ENCODE measurements at regions not wholly inside any gene's neighbourhood (a gene's known extent, or its start where the extent isn't known, plus 50 kb on each side); places are given as distances from the start of the nearest gene placed in this dataset.
A peak's percentile ranks its signal among the peaks of the same experiment; 100 is the strongest.

GRCh38 chr2:64348386-64349130, 105.4 kb upstream of the LGALSL start:
- Histone ChIP-seq H3K4me3 (replicated peaks in 1 of 4; ENCODE audit: control extremely low read depth in 1 of 4, insufficient read depth in 1 of 4, low read depth in 3 of 4, low read length in 4 of 4) (no peak overlapping the region), H3K27me3 (ENCODE audit: control insufficient read depth, insufficient read depth, low read length) (peaks cover 2% of the 10 kb centered on the region), H3K9ac (ENCODE audit: insufficient read depth, low read length) (no peak overlapping the region), H2AFZ (ENCODE audit: low read length) (no peak overlapping the region), H4K20me1 (ENCODE audit: control insufficient read depth, extremely low read depth, insufficient read depth, low read length) (no peaks in the 10 kb centered on the region), H3K79me2 (ENCODE audit: control insufficient read depth, insufficient read depth, low read length) (no peaks in the 10 kb centered on the region), H3K27ac (ENCODE audit: insufficient read depth, low read length) (no peak overlapping the region), H3K4me1 (ENCODE audit: control insufficient read depth, extremely low read depth, insufficient read depth, low read length) (peaks cover 8% of the 10 kb centered on the region), H3K9me3 (ENCODE audit: control insufficient read depth, insufficient read depth, low read depth, low read length) (no peaks in the 10 kb centered on the region), H3K4me2 (ENCODE audit: extremely low read depth, insufficient read depth, low read length) (peak overlapping the region; percentile 48), H3K36me3 (ENCODE audit: control insufficient read depth, insufficient read depth, low read length) (no peaks in the 10 kb centered on the region)
- TF ChIP-seq CTCF (conservative IDR thresholded peaks at IDR 0.05 in 1 of 2, IDR thresholded peaks at IDR 0.05 in 1 of 2; ENCODE audit: low read depth in 1 of 2, low read length in 2 of 2) (no peak), EZH2 (IDR thresholded peaks at IDR 0.05; ENCODE audit: low read length, missing control alignments) (no peak)
- peak; percentile 53 to 58 for DNase-seq (ENCODE audit: low read depth in 2 of 2)

DNA sequence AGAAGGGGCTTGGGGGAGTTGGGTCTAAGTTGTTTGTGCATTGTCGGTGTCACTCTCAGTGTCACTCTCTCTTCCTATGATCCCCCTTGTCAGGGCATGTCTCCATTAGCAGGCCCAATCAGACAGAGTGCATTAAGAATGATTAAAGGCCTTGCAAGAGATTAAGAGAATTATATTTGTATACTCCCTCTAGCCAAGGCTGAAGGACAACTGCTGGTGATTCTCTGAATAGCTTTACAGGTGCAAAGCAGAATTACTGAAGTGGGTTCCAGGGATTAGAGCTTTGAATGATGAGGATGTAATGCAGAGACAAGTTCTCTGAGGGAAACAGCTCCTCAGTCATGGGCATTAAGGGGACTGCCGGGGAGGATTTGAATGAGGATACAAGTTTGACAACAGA, 104.8 kb upstream of the LGALSL start:
- no peak overlapping the region for H3K27ac ChIP-seq (ENCODE audit: insufficient read depth, low read length)
- no peak overlapping the region for H3K4me2 ChIP-seq (ENCODE audit: extremely low read depth, insufficient read depth, low read length)
- no peak overlapping the region for H2AFZ ChIP-seq (ENCODE audit: low read length)
- TF ChIP-seq EZH2 (IDR thresholded peaks at IDR 0.05; ENCODE audit: low read length, missing control alignments) (no peak), CTCF (conservative IDR thresholded peaks at IDR 0.05 in 1 of 2, IDR thresholded peaks at IDR 0.05 in 1 of 2; ENCODE audit: low read depth in 1 of 2, low read length in 2 of 2) (no peak)
- H3K36me3 ChIP-seq (ENCODE audit: control insufficient read depth, insufficient read depth, low read length) = no peaks in the 10 kb centered on the region
- H3K4me3 ChIP-seq (replicated peaks in 1 of 4; ENCODE audit: control extremely low read depth in 1 of 4, insufficient read depth in 1 of 4, low read depth in 3 of 4, low read length in 4 of 4) = no peak overlapping the region
- no peak overlapping the region for H3K9ac ChIP-seq (ENCODE audit: insufficient read depth, low read length)
- peaks cover 8% of the 10 kb centered on the region for H3K4me1 ChIP-seq (ENCODE audit: control insufficient read depth, extremely low read depth, insufficient read depth, low read length)
- no peak for DNase-seq (ENCODE audit: low read depth in 2 of 2)
- H3K27me3 ChIP-seq (ENCODE audit: control insufficient read depth, insufficient read depth, low read length) = peaks cover 2% of the 10 kb centered on the region
- no peaks in the 10 kb centered on the region for H3K9me3 ChIP-seq (ENCODE audit: control insufficient read depth, insufficient read depth, low read depth, low read length)
- H3K79me2 ChIP-seq (ENCODE audit: control insufficient read depth, insufficient read depth, low read length) = no peaks in the 10 kb centered on the region
- no peaks in the 10 kb centered on the region for H4K20me1 ChIP-seq (ENCODE audit: control insufficient read depth, extremely low read depth, insufficient read depth, low read length)

GRCh38 chr2:64350996-64351395, 103.0 kb upstream of the LGALSL start:
- H3K27me3 ChIP-seq (ENCODE audit: control insufficient read depth, insufficient read depth, low read length) = no peaks in the 10 kb centered on the region
- no peak for DNase-seq (ENCODE audit: low read depth in 2 of 2)
- H3K36me3 ChIP-seq (ENCODE audit: control insufficient read depth, insufficient read depth, low read length) = no peaks in the 10 kb centered on the region
- H3K9ac ChIP-seq (ENCODE audit: insufficient read depth, low read length) = no peak overlapping the region
- no peak overlapping the region for H3K27ac ChIP-seq (ENCODE audit: insufficient read depth, low read length)
- no peaks in the 10 kb centered on the region for H3K9me3 ChIP-seq (ENCODE audit: control insufficient read depth, insufficient read depth, low read depth, low read length)
- peaks cover 14% of the 10 kb centered on the region for H3K4me1 ChIP-seq (ENCODE audit: control insufficient read depth, extremely low read depth, insufficient read depth, low read length)
- no peaks in the 10 kb centered on the region for H3K79me2 ChIP-seq (ENCODE audit: control insufficient read depth, insufficient read depth, low read length)
- no peak overlapping the region for H3K4me2 ChIP-seq (ENCODE audit: extremely low read depth, insufficient read depth, low read length)
- no peak overlapping the region for H3K4me3 ChIP-seq (replicated peaks in 1 of 4; ENCODE audit: control extremely low read depth in 1 of 4, insufficient read depth in 1 of 4, low read depth in 3 of 4, low read length in 4 of 4)
- no peaks in the 10 kb centered on the region for H4K20me1 ChIP-seq (ENCODE audit: control insufficient read depth, extremely low read depth, insufficient read depth, low read length)
- no peak for TF ChIP-seq CTCF (conservative IDR thresholded peaks at IDR 0.05 in 1 of 2, IDR thresholded peaks at IDR 0.05 in 1 of 2; ENCODE audit: low read depth in 1 of 2, low read length in 2 of 2)
- no peak for TF ChIP-seq EZH2 (IDR thresholded peaks at IDR 0.05; ENCODE audit: low read length, missing control alignments)
- H2AFZ ChIP-seq (ENCODE audit: low read length) = no peak overlapping the region

Measured in fibroblast of lung (primary cell).